ENCODE measurements at regions not wholly inside any gene's neighbourhood (a gene's known extent, or its start where the extent isn't known, plus 50 kb on each side); places are given as distances from the start of the nearest gene placed in this dataset.

- Histone ChIP-seq H3K27ac (ENCODE audit: low read length) (no peak overlapping the region), H3K36me3 (ENCODE audit: insufficient read depth, low read length) (no peaks in the 10 kb centered on the region), H3K9me3 (ENCODE audit: low read length) (no peaks in the 10 kb centered on the region), H3K4me2 (ENCODE audit: low read depth, low read length, poor library complexity, severe bottlenecking) (no peak overlapping the region), H3K4me1 (ENCODE audit: low read length) (no peaks in the 10 kb centered on the region), H3K9ac (ENCODE audit: low read length) (no peak overlapping the region), H3K27me3 (ENCODE audit: low read length) (no peaks in the 10 kb centered on the region), H2AFZ (ENCODE audit: low read length) (no peak overlapping the region), H3K9me2 (replicated peaks; ENCODE audit: insufficient read depth, low read length) (no peaks in the 10 kb centered on the region), H3K79me2 (ENCODE audit: low read length) (no peaks in the 10 kb centered on the region), H3K4me3 (ENCODE audit: low read length) (no peak overlapping the region), H4K20me1 (ENCODE audit: insufficient read depth, low read depth, low read length) (no peaks in the 10 kb centered on the region)
- DNase-seq = no peak
Measured at GRCh38 chr9:115606838-115607237, 488.9 kb upstream of the TNC start.

GRCh38 chr9:115614326-115614999 lies 496.5 kb upstream of the TNC start:
- Histone ChIP-seq H3K36me3 (ENCODE audit: insufficient read depth, low read length) (no peaks in the 10 kb centered on the region), H3K9me2 (replicated peaks; ENCODE audit: insufficient read depth, low read length) (no peaks in the 10 kb centered on the region), H3K9ac (ENCODE audit: low read length) (no peak overlapping the region), H3K27me3 (ENCODE audit: low read length) (no peaks in the 10 kb centered on the region), H3K79me2 (ENCODE audit: low read length) (no peaks in the 10 kb centered on the region), H3K4me1 (ENCODE audit: low read length) (no peaks in the 10 kb centered on the region), H3K27ac (ENCODE audit: low read length) (no peak overlapping the region), H3K9me3 (ENCODE audit: low read length) (no peaks in the 10 kb centered on the region), H2AFZ (ENCODE audit: low read length) (no peak overlapping the region), H4K20me1 (ENCODE audit: insufficient read depth, low read depth, low read length) (no peaks in the 10 kb centered on the region), H3K4me3 (ENCODE audit: low read length) (no peak overlapping the region), H3K4me2 (ENCODE audit: low read depth, low read length, poor library complexity, severe bottlenecking) (no peak overlapping the region)
- no peak for DNase-seq

GRCh38 chr9:115615000-115615401 lies 497.0 kb upstream of the TNC start:
- no peak overlapping the region for H2AFZ ChIP-seq (ENCODE audit: low read length)
- H3K27ac ChIP-seq (ENCODE audit: low read length) = no peak overlapping the region
- H3K79me2 ChIP-seq (ENCODE audit: low read length) = no peaks in the 10 kb centered on the region
- no peak for DNase-seq
- no peaks in the 10 kb centered on the region for H3K9me2 ChIP-seq (replicated peaks; ENCODE audit: insufficient read depth, low read length)
- no peak overlapping the region for H3K9ac ChIP-seq (ENCODE audit: low read length)
- no peaks in the 10 kb centered on the region for H3K9me3 ChIP-seq (ENCODE audit: low read length)
- H4K20me1 ChIP-seq (ENCODE audit: insufficient read depth, low read depth, low read length) = no peaks in the 10 kb centered on the region
- H3K4me2 ChIP-seq (ENCODE audit: low read depth, low read length, poor library complexity, severe bottlenecking) = no peak overlapping the region
- no peaks in the 10 kb centered on the region for H3K4me1 ChIP-seq (ENCODE audit: low read length)
- H3K36me3 ChIP-seq (ENCODE audit: insufficient read depth, low read length) = no peaks in the 10 kb centered on the region
- no peaks in the 10 kb centered on the region for H3K27me3 ChIP-seq (ENCODE audit: low read length)
- H3K4me3 ChIP-seq (ENCODE audit: low read length) = no peak overlapping the region

GRCh38 chr9:115615821-115616665 lies 498.1 kb upstream of the TNC start:
- Histone ChIP-seq H3K36me3 (ENCODE audit: insufficient read depth, low read length) (no peaks in the 10 kb centered on the region), H3K27ac (ENCODE audit: low read length) (no peak overlapping the region), H2AFZ (ENCODE audit: low read length) (no peak overlapping the region), H3K9me3 (ENCODE audit: low read length) (no peaks in the 10 kb centered on the region), H4K20me1 (ENCODE audit: insufficient read depth, low read depth, low read length) (no peaks in the 10 kb centered on the region), H3K4me2 (ENCODE audit: low read depth, low read length, poor library complexity, severe bottlenecking) (no peak overlapping the region), H3K79me2 (ENCODE audit: low read length) (no peaks in the 10 kb centered on the region), H3K9me2 (replicated peaks; ENCODE audit: insufficient read depth, low read length) (no peaks in the 10 kb centered on the region), H3K9ac (ENCODE audit: low read length) (no peak overlapping the region), H3K4me1 (ENCODE audit: low read length) (no peaks in the 10 kb centered on the region), H3K27me3 (ENCODE audit: low read length) (no peaks in the 10 kb centered on the region), H3K4me3 (ENCODE audit: low read length) (no peak overlapping the region)
- no peak for DNase-seq

GRCh38 chr9:115616666-115617239 lies 498.8 kb upstream of the TNC start:
- Histone ChIP-seq H2AFZ (ENCODE audit: low read length) (no peak overlapping the region), H3K9ac (ENCODE audit: low read length) (no peak overlapping the region), H3K36me3 (ENCODE audit: insufficient read depth, low read length) (no peaks in the 10 kb centered on the region), H3K4me1 (ENCODE audit: low read length) (no peaks in the 10 kb centered on the region), H3K4me3 (ENCODE audit: low read length) (no peak overlapping the region), H3K9me3 (ENCODE audit: low read length) (no peaks in the 10 kb centered on the region), H3K79me2 (ENCODE audit: low read length) (no peaks in the 10 kb centered on the region), H3K27ac (ENCODE audit: low read length) (no peak overlapping the region), H3K4me2 (ENCODE audit: low read depth, low read length, poor library complexity, severe bottlenecking) (no peak overlapping the region), H3K9me2 (replicated peaks; ENCODE audit: insufficient read depth, low read length) (no peaks in the 10 kb centered on the region), H4K20me1 (ENCODE audit: insufficient read depth, low read depth, low read length) (no peaks in the 10 kb centered on the region), H3K27me3 (ENCODE audit: low read length) (no peaks in the 10 kb centered on the region)
- no peak for DNase-seq

- Histone ChIP-seq H3K36me3 (ENCODE audit: insufficient read depth, low read length) (no peaks in the 10 kb centered on the region), H3K9me3 (ENCODE audit: low read length) (no peaks in the 10 kb centered on the region), H4K20me1 (ENCODE audit: insufficient read depth, low read depth, low read length) (no peaks in the 10 kb centered on the region), H3K4me1 (ENCODE audit: low read length) (no peaks in the 10 kb centered on the region), H3K4me3 (ENCODE audit: low read length) (no peak overlapping the region), H3K27ac (ENCODE audit: low read length) (no peak overlapping the region), H3K27me3 (ENCODE audit: low read length) (no peaks in the 10 kb centered on the region), H3K9ac (ENCODE audit: low read length) (no peak overlapping the region), H3K9me2 (replicated peaks; ENCODE audit: insufficient read depth, low read length) (no peaks in the 10 kb centered on the region), H3K4me2 (ENCODE audit: low read depth, low read length, poor library complexity, severe bottlenecking) (no peak overlapping the region), H2AFZ (ENCODE audit: low read length) (no peak overlapping the region), H3K79me2 (ENCODE audit: low read length) (no peaks in the 10 kb centered on the region)
- no peak for DNase-seq
Measured at GRCh38 chr9:115625251-115625650, 507.3 kb upstream of the TNC start.

GRCh38 chr9:115625954-115626353 lies 508.0 kb upstream of the TNC start:
- Histone ChIP-seq H3K4me2 (ENCODE audit: low read depth, low read length, poor library complexity, severe bottlenecking) (no peak overlapping the region), H3K9me3 (ENCODE audit: low read length) (no peaks in the 10 kb centered on the region), H3K27me3 (ENCODE audit: low read length) (no peaks in the 10 kb centered on the region), H3K36me3 (ENCODE audit: insufficient read depth, low read length) (no peaks in the 10 kb centered on the region), H4K20me1 (ENCODE audit: insufficient read depth, low read depth, low read length) (no peaks in the 10 kb centered on the region), H3K4me3 (ENCODE audit: low read length) (no peak overlapping the region), H2AFZ (ENCODE audit: low read length) (no peak overlapping the region), H3K9ac (ENCODE audit: low read length) (no peak overlapping the region), H3K27ac (ENCODE audit: low read length) (no peak overlapping the region), H3K79me2 (ENCODE audit: low read length) (no peaks in the 10 kb centered on the region), H3K4me1 (ENCODE audit: low read length) (no peaks in the 10 kb centered on the region), H3K9me2 (replicated peaks; ENCODE audit: insufficient read depth, low read length) (no peaks in the 10 kb centered on the region)
- DNase-seq = no peak

- Histone ChIP-seq H3K9me2 (replicated peaks; ENCODE audit: insufficient read depth, low read length) (no peaks in the 10 kb centered on the region), H3K27me3 (ENCODE audit: low read length) (no peaks in the 10 kb centered on the region), H3K9ac (ENCODE audit: low read length) (no peak overlapping the region)
Measured at GRCh38 chr9:115627511-115627910, 509.6 kb upstream of the TNC start.

More at GRCh38 chr9:115627511-115627910, 509.6 kb upstream of the TNC start:
- Histone ChIP-seq H3K4me3 (ENCODE audit: low read length) (no peak overlapping the region), H2AFZ (ENCODE audit: low read length) (no peak overlapping the region), H4K20me1 (ENCODE audit: insufficient read depth, low read depth, low read length) (no peaks in the 10 kb centered on the region), H3K4me1 (ENCODE audit: low read length) (no peaks in the 10 kb centered on the region), H3K4me2 (ENCODE audit: low read depth, low read length, poor library complexity, severe bottlenecking) (no peak overlapping the region), H3K27ac (ENCODE audit: low read length) (no peak overlapping the region), H3K36me3 (ENCODE audit: insufficient read depth, low read length) (no peaks in the 10 kb centered on the region), H3K79me2 (ENCODE audit: low read length) (no peaks in the 10 kb centered on the region), H3K9me3 (ENCODE audit: low read length) (no peaks in the 10 kb centered on the region)
- no peak for DNase-seq

All from Karpas-422 (cell line).